HEK293 (cell line): ENCODE measurements at regions not wholly inside any gene's neighbourhood (a gene's known extent, or its start where the extent isn't known, plus 50 kb on each side); places are given as distances from the start of the nearest gene placed in this dataset.

Experiments used
- CTCF ChIP-seq: fragments of 450-650 bp; formaldehyde crosslinking; IDR thresholded peaks from 2 replicates; pipeline ENCODE4 v1.5.1; 2016; ENCODE audit warnings: missing biosample characterization, missing genetic modification characterization
- MYNN ChIP-seq: fragments of 450-650 bp; formaldehyde crosslinking; IDR thresholded peaks from 2 replicates; pipeline ENCODE4 v1.5.1; 2016; ENCODE audit warnings: missing biosample characterization, missing genetic modification characterization, borderline replicate concordance
- ZBTB21 ChIP-seq: fragments of 450-650 bp; formaldehyde crosslinking; IDR thresholded peaks from 2 replicates; pipeline ENCODE4 v1.5.1; 2017; ENCODE audit warnings: missing biosample characterization, missing genetic modification characterization
- ZNF138 ChIP-seq: fragments of 450-650 bp; formaldehyde crosslinking; IDR thresholded peaks from 2 replicates; pipeline ENCODE4 v1.5.1; 2016; ENCODE audit warnings: missing biosample characterization, missing genetic modification characterization, borderline replicate concordance
- ZNF214 ChIP-seq: fragments of 450-650 bp; formaldehyde crosslinking; IDR thresholded peaks from 2 replicates; pipeline ENCODE4 v1.5.1; 2017; ENCODE audit warnings: missing biosample characterization, mild to moderate bottlenecking, missing genetic modification characterization, borderline replicate concordance
- ZNF274 ChIP-seq, 2 experiments: fragments of 200-500 bp in 1 of 2; fragments of 450-650 bp in 1 of 2; sonication (Bioruptor generic) in 1 of 2; formaldehyde crosslinking in 1 of 2; IDR thresholded peaks; 2 replicates each; pipeline versions ENCODE4 v1.5.1 to v1.6.1; 2014 to 2016; ENCODE audit warnings: borderline replicate concordance in 1 of 2, inconsistent platforms in 1 of 2, low read length in 1 of 2, missing biosample characterization in 1 of 2, missing genetic modification characterization in 1 of 2
- ZNF311 ChIP-seq: fragments of 450-650 bp; formaldehyde crosslinking; IDR thresholded peaks from 2 replicates; pipeline ENCODE4 v1.5.1; 2017; ENCODE audit warnings: missing biosample characterization, missing genetic modification characterization, borderline replicate concordance
- ZNF791 ChIP-seq: fragments of 450-650 bp; formaldehyde crosslinking; IDR thresholded peaks from 2 replicates; pipeline ENCODE4 v1.5.1; 2016; ENCODE audit warnings: missing biosample characterization, missing genetic modification characterization
- ZSCAN18 ChIP-seq: fragments of 450-650 bp; formaldehyde crosslinking; IDR thresholded peaks from 2 replicates; pipeline ENCODE4 v1.5.1; 2016; ENCODE audit warnings: missing biosample characterization, missing genetic modification characterization
- ZSCAN23 ChIP-seq: fragments of 450-650 bp; formaldehyde crosslinking; IDR thresholded peaks from 2 replicates; pipeline ENCODE4 v1.5.1; 2016; ENCODE audit warnings: missing biosample characterization, missing genetic modification characterization

GRCh38 chr5:88049156-88049555 lies 219.5 kb downstream of the TMEM161B start:
- TF ChIP-seq ZNF214 (tag by site-specific recombination), result no peak
- TF ChIP-seq ZNF274 (IDR thresholded peaks at IDR 0.05; ENCODE audit: low read length), result no peak
- TF ChIP-seq ZNF274 (tag by site-specific recombination; IDR thresholded peaks at IDR 0.05; ENCODE audit: borderline replicate concordance), result no peak
- no peak for TF ChIP-seq CTCF (tag by site-specific recombination)
- TF ChIP-seq ZNF138 (tag by site-specific recombination), result no peak
- no peak for TF ChIP-seq MYNN (tag by site-specific recombination)
- TF ChIP-seq ZBTB21 (tag by site-specific recombination), result no peak
- TF ChIP-seq ZNF311 (tag by site-specific recombination), result no peak
- no peak for TF ChIP-seq ZNF791 (tag by site-specific recombination)
- TF ChIP-seq ZSCAN23 (tag by site-specific recombination), result no peak
- no peak for TF ChIP-seq ZSCAN18
